HAP-1 (cell line): ENCODE measurements at regions not wholly inside any gene's neighbourhood (a gene's known extent, or its start where the extent isn't known, plus 50 kb on each side); places are given as distances from the start of the nearest gene placed in this dataset.
"Not testable (repeated sequence)": the region's sequence is repeated elsewhere in the genome, so short reads cannot be mapped to it uniquely, and the experiment has no call there.

Source experiments
- DNase-seq, 2 experiments: peaks; one replicate each; pipeline ENCODE4 v3.0.0-alpha.2; 2016 to 2020; ENCODE audit warnings: low spot score in 2 of 2
- H3K27me3 ChIP-seq: fragments of 250-450 bp; sonication (Bioruptor Pico); 2 replicates; pipeline ENCODE4 v1.5.1; 2020; ENCODE audit warnings: low read depth, mild to moderate bottlenecking, moderate library complexity
- H3K36me3 ChIP-seq: fragments of 250-450 bp; sonication (Bioruptor Pico); replicated peaks from 2 replicates; pipeline ENCODE4 v1.5.1; 2020; ENCODE audit warnings: mild to moderate bottlenecking
- H3K4me1 ChIP-seq: fragments of 250-450 bp; sonication (Bioruptor Pico); 2 replicates; pipeline ENCODE4 v1.5.1; 2020; ENCODE audit warnings: mild to moderate bottlenecking
- H3K4me3 ChIP-seq: fragments of 250-450 bp; sonication (Bioruptor Pico); 2 replicates; pipeline ENCODE4 v1.5.1; 2020; ENCODE audit warnings: mild to moderate bottlenecking, moderate library complexity
- H3K9me3 ChIP-seq: fragments of 250-450 bp; sonication (Bioruptor Pico); 2 replicates; pipeline ENCODE4 v1.5.1; 2020; ENCODE audit warnings: mild to moderate bottlenecking, moderate library complexity
- in situ Hi-C: fragments of 300-500 bp; cut with MboI; formaldehyde crosslinking; loops from 3 replicates; pipeline ENCODE4 v1.14.3; 2020; ENCODE audit warnings: low sequenced_read_pairs, inconsistent platforms, mixed read lengths

- H3K4me1 ChIP-seq = no peaks in the 10 kb centered on the region
- no peak for DNase-seq
- no peaks in the 10 kb centered on the region for H3K9me3 ChIP-seq
- H3K27me3 ChIP-seq = no peaks in the 10 kb centered on the region
- in situ Hi-C loops = no loop called here
- no peak overlapping the region for H3K4me3 ChIP-seq
- H3K36me3 ChIP-seq = no peaks in the 10 kb centered on the region
Measured at GRCh38 chr6:113009682-113010081, 662.6 kb downstream of the RFPL4B start.

GRCh38 chr6:113010196-113010989 is 663.3 kb downstream of the RFPL4B start:
- H3K9me3 ChIP-seq = no peaks in the 10 kb centered on the region
- no peak for DNase-seq
- no peaks in the 10 kb centered on the region for H3K4me1 ChIP-seq
- H3K36me3 ChIP-seq = no peaks in the 10 kb centered on the region
- no peaks in the 10 kb centered on the region for H3K27me3 ChIP-seq
- in situ Hi-C loops = no loop called here
- no peak overlapping the region for H3K4me3 ChIP-seq

- no peaks in the 10 kb centered on the region for H3K4me1 ChIP-seq
- in situ Hi-C loops = no loop called here
- H3K36me3 ChIP-seq = no peaks in the 10 kb centered on the region
- no peak for DNase-seq
- H3K4me3 ChIP-seq = no peak overlapping the region
- H3K27me3 ChIP-seq = no peaks in the 10 kb centered on the region
- no peaks in the 10 kb centered on the region for H3K9me3 ChIP-seq
Measured at GRCh38 chr6:113011389-113011788, 664.3 kb downstream of the RFPL4B start.

GRCh38 chr6:113011801-113012200 is 664.7 kb downstream of the RFPL4B start:
- H3K4me3 ChIP-seq = no peak overlapping the region
- no peaks in the 10 kb centered on the region for H3K4me1 ChIP-seq
- in situ Hi-C loops = no loop called here
- DNase-seq = no peak
- H3K27me3 ChIP-seq = no peaks in the 10 kb centered on the region
- no peaks in the 10 kb centered on the region for H3K9me3 ChIP-seq
- H3K36me3 ChIP-seq = no peaks in the 10 kb centered on the region

GRCh38 chr6:113015249-113015648 is 668.1 kb downstream of the RFPL4B start:
- H3K36me3 ChIP-seq = no peaks in the 10 kb centered on the region
- no peak overlapping the region for H3K4me3 ChIP-seq
- in situ Hi-C loops = no loop called here
- H3K9me3 ChIP-seq = no peaks in the 10 kb centered on the region
- H3K27me3 ChIP-seq = no peaks in the 10 kb centered on the region
- DNase-seq = no peak
- H3K4me1 ChIP-seq = no peaks in the 10 kb centered on the region

- no peak overlapping the region for H3K4me3 ChIP-seq
- no peaks in the 10 kb centered on the region for H3K9me3 ChIP-seq
- no peak for DNase-seq
- in situ Hi-C loops = no loop called here
- H3K4me1 ChIP-seq = no peaks in the 10 kb centered on the region
- no peaks in the 10 kb centered on the region for H3K27me3 ChIP-seq
- no peaks in the 10 kb centered on the region for H3K36me3 ChIP-seq
Measured at GRCh38 chr6:113017353-113017752, 670.2 kb downstream of the RFPL4B start.

GRCh38 chr6:113018351-113019151 is 671.4 kb downstream of the RFPL4B start:
- Histone ChIP-seq H3K36me3 (no peaks in the 10 kb centered on the region), H3K4me3 (no peak overlapping the region), H3K4me1 (no peaks in the 10 kb centered on the region), H3K9me3 (no peaks in the 10 kb centered on the region), H3K27me3 (no peaks in the 10 kb centered on the region)
- in situ Hi-C loops = no loop called here
- no peak for DNase-seq

GRCh38 chr6:113019176-113019575 is 672.0 kb downstream of the RFPL4B start:
- no peaks in the 10 kb centered on the region for H3K4me1 ChIP-seq
- no peaks in the 10 kb centered on the region for H3K36me3 ChIP-seq
- DNase-seq = no peak
- no peak overlapping the region for H3K4me3 ChIP-seq
- H3K27me3 ChIP-seq = no peaks in the 10 kb centered on the region
- no peaks in the 10 kb centered on the region for H3K9me3 ChIP-seq
- in situ Hi-C loops = no loop called here

- Histone ChIP-seq H3K9me3 (no peaks in the 10 kb centered on the region), H3K4me3 (no peak overlapping the region), H3K27me3 (no peaks in the 10 kb centered on the region), H3K36me3 (no peaks in the 10 kb centered on the region), H3K4me1 (no peaks in the 10 kb centered on the region)
- DNase-seq = no peak
- in situ Hi-C loops = no loop called here
Measured at GRCh38 chr6:113027780-113028179, 680.6 kb downstream of the RFPL4B start.

- H3K4me3 ChIP-seq, H3K27me3 ChIP-seq, H3K36me3 ChIP-seq, in situ Hi-C loops, DNase-seq, H3K9me3 ChIP-seq, H3K4me1 ChIP-seq: not testable (repeated sequence)
Measured at GRCh38 chr6:113029161-113029560, 682.0 kb downstream of the RFPL4B start.

GRCh38 chr6:113031591-113032238 is 684.6 kb downstream of the RFPL4B start:
- H3K4me3 ChIP-seq = no peak overlapping the region
- DNase-seq = no peak
- no peaks in the 10 kb centered on the region for H3K27me3 ChIP-seq
- no peaks in the 10 kb centered on the region for H3K9me3 ChIP-seq
- in situ Hi-C loops = no loop called here
- H3K4me1 ChIP-seq = no peaks in the 10 kb centered on the region
- H3K36me3 ChIP-seq = no peaks in the 10 kb centered on the region

- in situ Hi-C loops = no loop called here
- Histone ChIP-seq H3K4me1 (no peaks in the 10 kb centered on the region), H3K36me3 (no peaks in the 10 kb centered on the region), H3K4me3 (no peak overlapping the region), H3K9me3 (no peaks in the 10 kb centered on the region), H3K27me3 (no peaks in the 10 kb centered on the region)
- DNase-seq = no peak
Measured at GRCh38 chr6:113039005-113039404, 691.9 kb downstream of the RFPL4B start.

GRCh38 chr6:113047148-113047547 is 700.0 kb downstream of the RFPL4B start:
- no peaks in the 10 kb centered on the region for H3K9me3 ChIP-seq
- no peak overlapping the region for H3K4me3 ChIP-seq
- H3K27me3 ChIP-seq = no peaks in the 10 kb centered on the region
- H3K4me1 ChIP-seq = no peaks in the 10 kb centered on the region
- in situ Hi-C loops = no loop called here
- H3K36me3 ChIP-seq = no peaks in the 10 kb centered on the region
- DNase-seq = no peak

GRCh38 chr6:113047932-113048331 is 700.8 kb downstream of the RFPL4B start:
- Histone ChIP-seq H3K27me3 (no peaks in the 10 kb centered on the region), H3K36me3 (no peaks in the 10 kb centered on the region), H3K4me3 (no peak overlapping the region), H3K9me3 (no peaks in the 10 kb centered on the region), H3K4me1 (no peaks in the 10 kb centered on the region)
- no peak for DNase-seq
- in situ Hi-C loops = no loop called here
